Colonic mucosa (tissue), 4 donors: ENCODE measurements at regions not wholly inside any gene's neighbourhood (a gene's known extent, or its start where the extent isn't known, plus 50 kb on each side); places are given as distances from the start of the nearest gene placed in this dataset.
A peak's percentile ranks its signal among the peaks of the same experiment; 100 is the strongest.

ENCODE experiments used
- DNase-seq: peaks from one replicate; pipeline ENCODE4 v3.0.0-alpha.2; 2020
- H3K27ac ChIP-seq: fragments of 200-600 bp; one replicate; pipeline ENCODE4 v1.8.0; 2021
- H3K27me3 ChIP-seq: fragments of 200-600 bp; one replicate; pipeline ENCODE4 v1.8.0; 2021
- H3K36me3 ChIP-seq: fragments of 200-600 bp; one replicate; pipeline ENCODE4 v1.8.0; 2021
- H3K4me1 ChIP-seq: fragments of 200-600 bp; one replicate; pipeline ENCODE4 v1.8.0; 2021; ENCODE audit warnings: mild to moderate bottlenecking
- H3K4me3 ChIP-seq: fragments of 200-600 bp; one replicate; pipeline ENCODE4 v1.8.0; 2021
- H3K9ac ChIP-seq, 2 donors: one replicate each; pipeline ENCODE4 v1.7.0; 2013; ENCODE audit warnings: control low read depth in 2 of 2, low read depth in 2 of 2, low read length in 2 of 2
- H3K9me3 ChIP-seq: fragments of 200-600 bp; one replicate; pipeline ENCODE4 v1.8.0; 2021
- intact Hi-C: fragments of 100-400 bp; cut with DNase I; formaldehyde crosslinking; loops from one replicate; pipeline ENCODE4 v1.14.1; 2022
- TF ChIP-seq, protein P1 (sequence below): fragments of 200-600 bp; IDR thresholded peaks from one replicate; pipeline ENCODE4 v1.8.0; 2022; ENCODE audit warnings: antibody characterized with exemption, mild to moderate bottlenecking
- donor health status: healthy.
- donor health status: DM: no; HTN: no; CAD: no.
- donor health status: DM: no; HTN: no; CAD: no.

DNA sequence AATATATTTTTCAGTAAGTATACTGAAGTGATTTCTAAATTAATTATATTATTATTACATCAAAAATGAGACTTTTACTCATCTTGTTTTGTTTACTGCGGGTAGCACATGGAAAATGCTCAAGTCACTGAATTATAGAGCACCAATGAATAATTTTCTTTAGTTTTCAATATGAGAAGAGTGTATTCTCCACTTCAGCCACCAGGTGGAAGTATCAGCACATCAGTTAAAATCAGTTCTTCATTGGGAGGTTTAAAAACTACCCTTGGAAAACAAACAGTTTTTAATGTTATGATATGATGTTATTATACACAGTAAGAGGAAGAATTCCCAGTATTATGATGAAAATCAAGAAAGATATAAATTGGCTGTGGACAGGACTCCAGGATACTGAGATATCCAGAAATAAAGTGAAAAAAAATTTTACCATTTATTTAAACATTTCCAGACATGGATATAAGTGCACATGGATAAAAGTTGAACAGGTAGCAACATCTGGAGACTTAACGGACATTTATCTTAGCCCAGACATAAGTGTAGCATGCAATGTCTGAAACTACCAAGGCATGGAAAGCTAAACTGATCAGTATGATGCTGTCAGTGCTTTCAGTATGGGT is 467.3 kb downstream of the KCNJ2 start:
- Histone ChIP-seq H3K36me3 (no peaks in the 10 kb centered on the region), H3K9ac (no peak overlapping the region), H3K9me3 (no peaks in the 10 kb centered on the region), H3K27ac (no peak overlapping the region), H3K4me1 (no peaks in the 10 kb centered on the region), H3K27me3 (no peaks in the 10 kb centered on the region), H3K4me3 (no peak overlapping the region)
- TF ChIP-seq, protein P1, sequence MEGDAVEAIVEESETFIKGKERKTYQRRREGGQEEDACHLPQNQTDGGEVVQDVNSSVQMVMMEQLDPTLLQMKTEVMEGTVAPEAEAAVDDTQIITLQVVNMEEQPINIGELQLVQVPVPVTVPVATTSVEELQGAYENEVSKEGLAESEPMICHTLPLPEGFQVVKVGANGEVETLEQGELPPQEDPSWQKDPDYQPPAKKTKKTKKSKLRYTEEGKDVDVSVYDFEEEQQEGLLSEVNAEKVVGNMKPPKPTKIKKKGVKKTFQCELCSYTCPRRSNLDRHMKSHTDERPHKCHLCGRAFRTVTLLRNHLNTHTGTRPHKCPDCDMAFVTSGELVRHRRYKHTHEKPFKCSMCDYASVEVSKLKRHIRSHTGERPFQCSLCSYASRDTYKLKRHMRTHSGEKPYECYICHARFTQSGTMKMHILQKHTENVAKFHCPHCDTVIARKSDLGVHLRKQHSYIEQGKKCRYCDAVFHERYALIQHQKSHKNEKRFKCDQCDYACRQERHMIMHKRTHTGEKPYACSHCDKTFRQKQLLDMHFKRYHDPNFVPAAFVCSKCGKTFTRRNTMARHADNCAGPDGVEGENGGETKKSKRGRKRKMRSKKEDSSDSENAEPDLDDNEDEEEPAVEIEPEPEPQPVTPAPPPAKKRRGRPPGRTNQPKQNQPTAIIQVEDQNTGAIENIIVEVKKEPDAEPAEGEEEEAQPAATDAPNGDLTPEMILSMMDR: peak; percentile 78
- no peak for DNase-seq
- intact Hi-C loops: loop anchor here (5.0 to 10.0 kb wide), 2 partner anchors 446 to 1908 kb away; no protein-coding TSS in a partner anchor

DNA sequence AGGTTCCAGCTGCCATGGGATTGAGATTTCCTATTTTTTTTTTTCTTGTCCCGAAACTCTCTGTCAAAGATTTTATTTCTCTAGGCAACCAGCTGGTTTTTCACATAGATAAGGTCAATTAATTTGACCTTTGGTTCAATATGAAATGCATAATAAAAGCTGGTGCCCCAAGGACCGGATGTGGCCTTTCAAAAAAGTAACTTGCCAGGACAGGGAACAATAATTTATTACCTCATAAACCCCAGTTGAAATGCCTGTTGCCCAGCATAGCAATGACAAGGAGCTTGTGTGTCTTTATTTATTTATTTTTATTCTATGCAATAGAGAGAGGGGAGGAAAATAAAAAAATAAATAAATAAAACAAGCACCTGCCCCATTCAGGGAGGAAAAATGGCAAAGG is 472.7 kb downstream of the KCNJ2 start:
- no peak for DNase-seq
- H3K9me3 ChIP-seq: no peaks in the 10 kb centered on the region
- intact Hi-C loops: no loop called here

GRCh38 chr17:70644096-70644495 is 474.8 kb downstream of the KCNJ2 start:
- H3K4me3 ChIP-seq: no peak overlapping the region
- intact Hi-C loops: no loop called here
- H3K9ac ChIP-seq: no peak overlapping the region

More for the DNA sequence above, 472.7 kb downstream of the KCNJ2 start:
- Histone ChIP-seq H3K9ac (no peak overlapping the region), H3K4me1 (no peaks in the 10 kb centered on the region), H3K27ac (no peak overlapping the region), H3K36me3 (no peaks in the 10 kb centered on the region), H3K4me3 (no peak overlapping the region), H3K27me3 (no peaks in the 10 kb centered on the region)
- TF ChIP-seq, protein P1: no peak

DNA sequence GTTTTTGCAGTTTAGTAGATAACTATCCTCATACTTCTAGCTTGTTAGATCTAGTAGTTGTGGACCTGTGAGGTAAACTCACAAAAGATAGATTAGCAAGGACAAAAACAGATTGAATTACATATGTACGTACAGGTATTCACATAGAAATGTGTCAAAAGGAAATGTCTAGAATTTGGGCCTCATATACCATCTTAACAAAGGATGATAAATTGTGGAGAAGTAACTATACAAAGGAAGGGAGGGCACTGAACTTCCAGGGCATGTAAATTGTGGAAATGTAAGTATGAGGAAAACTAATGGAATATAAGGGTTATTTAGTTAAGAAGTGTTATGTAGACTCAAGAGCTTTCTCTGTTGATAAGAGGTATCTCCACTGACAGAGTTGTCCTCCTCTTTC is 477.3 kb downstream of the KCNJ2 start:
- intact Hi-C loops: no loop called here
- TF ChIP-seq, protein P1: no peak
- H3K36me3 ChIP-seq: no peaks in the 10 kb centered on the region
- H3K4me3 ChIP-seq: no peak overlapping the region
- no peak overlapping the region for H3K9ac ChIP-seq
- no peak overlapping the region for H3K27ac ChIP-seq
- no peaks in the 10 kb centered on the region for H3K4me1 ChIP-seq
- DNase-seq: no peak
- H3K27me3 ChIP-seq: no peaks in the 10 kb centered on the region
- no peaks in the 10 kb centered on the region for H3K9me3 ChIP-seq

More at GRCh38 chr17:70644096-70644495, 474.8 kb downstream of the KCNJ2 start:
- Histone ChIP-seq H3K27me3 (no peaks in the 10 kb centered on the region), H3K9me3 (no peaks in the 10 kb centered on the region), H3K4me1 (no peaks in the 10 kb centered on the region), H3K27ac (no peak overlapping the region), H3K36me3 (no peaks in the 10 kb centered on the region)
- TF ChIP-seq, protein P1: no peak
- no peak for DNase-seq

GRCh38 chr17:70648166-70648565 is 478.8 kb downstream of the KCNJ2 start:
- Histone ChIP-seq H3K4me1 (no peaks in the 10 kb centered on the region), H3K4me3 (no peak overlapping the region), H3K9ac (no peak overlapping the region), H3K9me3 (no peaks in the 10 kb centered on the region), H3K27me3 (no peaks in the 10 kb centered on the region), H3K36me3 (no peaks in the 10 kb centered on the region), H3K27ac (no peak overlapping the region)
- no peak for DNase-seq
- intact Hi-C loops: no loop called here
- TF ChIP-seq, protein P1: no peak
